Mesenchymal stem cell (in vitro differentiated cells and primary cell): ENCODE measurements at regions not wholly inside any gene's neighbourhood (a gene's known extent, or its start where the extent isn't known, plus 50 kb on each side); places are given as distances from the start of the nearest gene placed in this dataset.

Experiments used
- DNase-seq: peaks from one replicate; pipeline ENCODE4 v3.0.0-alpha.2; 2013
- H2AFZ ChIP-seq: one replicate; pipeline ENCODE4 v1.6.1; 2013; ENCODE audit warnings: low read depth, mild to moderate bottlenecking, control low read depth, inconsistent platforms, low read length, moderate library complexity
- H2AK5ac ChIP-seq: 2 replicates; pipeline ENCODE4 v1.6.1; 2013; ENCODE audit warnings: low read length, moderate library complexity, mild to moderate bottlenecking, inconsistent platforms; ENCODE audit not compliant: severe bottlenecking
- H2BK120ac ChIP-seq: one replicate; pipeline ENCODE4 v1.6.1; 2013; ENCODE audit warnings: low read depth, mild to moderate bottlenecking, inconsistent platforms, low read length, moderate library complexity
- H2BK12ac ChIP-seq, 2 experiments: one replicate each; pipeline ENCODE4 v1.6.1; 2013; ENCODE audit warnings: inconsistent platforms in 2 of 2, low read length in 2 of 2, mild to moderate bottlenecking in 2 of 2, moderate library complexity in 2 of 2, control low read depth in 1 of 2
- H2BK15ac ChIP-seq: one replicate; pipeline ENCODE4 v1.6.1; 2013; ENCODE audit warnings: mild to moderate bottlenecking, low read depth, inconsistent platforms; ENCODE audit not compliant: poor library complexity, severe bottlenecking
- H2BK5ac ChIP-seq: 2 replicates; pipeline ENCODE4 v1.6.1; 2013; ENCODE audit warnings: low read depth, mild to moderate bottlenecking, low read length, control low read depth, inconsistent platforms; ENCODE audit not compliant: poor library complexity, severe bottlenecking
- H3K14ac ChIP-seq, 2 experiments: one replicate each; pipeline ENCODE4 v1.6.1; 2013; ENCODE audit warnings: inconsistent platforms in 2 of 2, low read length in 2 of 2, control low read depth in 1 of 2, mild to moderate bottlenecking in 1 of 2, moderate library complexity in 1 of 2
- H3K18ac ChIP-seq, 2 experiments: one replicate each; pipeline ENCODE4 v1.6.1; 2013; ENCODE audit warnings: inconsistent platforms in 2 of 2, low read length in 2 of 2, control low read depth in 1 of 2, low read depth in 1 of 2, mild to moderate bottlenecking in 1 of 2
- H3K23ac ChIP-seq, 2 experiments: one replicate each; pipeline ENCODE4 v1.6.1; 2013; ENCODE audit warnings: inconsistent platforms in 2 of 2, low read length in 2 of 2, mild to moderate bottlenecking in 2 of 2, moderate library complexity in 2 of 2, control low read depth in 1 of 2
- H3K27ac ChIP-seq: 2 replicates; pipeline ENCODE4 v1.5.1; 2013; ENCODE audit warnings: mild to moderate bottlenecking, moderate library complexity, low read length, control low read depth, inconsistent platforms; ENCODE audit not compliant: poor library complexity, severe bottlenecking
- H3K27me3 ChIP-seq, 2 experiments: 2 replicates each; pipeline versions ENCODE4 v1.6.1 to v1.7.0; 2013; ENCODE audit warnings: low read length in 2 of 2, mild to moderate bottlenecking in 2 of 2, moderate library complexity in 2 of 2, control low read depth in 1 of 2, inconsistent platforms in 1 of 2; ENCODE audit not compliant: control insufficient read depth in 1 of 2, insufficient read depth in 1 of 2
- H3K36me3 ChIP-seq, 2 experiments: 2 replicates each; pipeline versions ENCODE4 v1.6.1 to v1.7.0; 2013; ENCODE audit warnings: low read length in 2 of 2, control low read depth in 1 of 2, inconsistent platforms in 1 of 2, low read depth in 1 of 2, mild to moderate bottlenecking in 1 of 2; ENCODE audit not compliant: insufficient read depth in 2 of 2, control insufficient read depth in 1 of 2
- H3K4ac ChIP-seq, 2 experiments: one replicate each; pipeline ENCODE4 v1.6.1; 2013; ENCODE audit warnings: inconsistent platforms in 2 of 2, low read length in 2 of 2, mild to moderate bottlenecking in 2 of 2, moderate library complexity in 2 of 2, control low read depth in 1 of 2, low read depth in 1 of 2
- H3K4me1 ChIP-seq: 2 replicates; pipeline ENCODE4 v1.6.1; 2013; ENCODE audit warnings: low read depth, low read length, control low read depth; ENCODE audit not compliant: control insufficient read depth, insufficient read depth
- H3K4me2 ChIP-seq: 2 replicates; pipeline ENCODE4 v1.6.1; 2013; ENCODE audit warnings: low read length, mild to moderate bottlenecking, inconsistent platforms; ENCODE audit not compliant: poor library complexity, severe bottlenecking
- H3K4me3 ChIP-seq, 2 experiments: 2 replicates each; pipeline versions ENCODE4 v1.5.1 to v1.7.0; 2013; ENCODE audit warnings: low read length in 2 of 2, mild to moderate bottlenecking in 2 of 2, control low read depth in 1 of 2, low read depth in 1 of 2; ENCODE audit not compliant: insufficient read depth in 1 of 2
- H3K79me1 ChIP-seq: replicated peaks from 2 replicates; pipeline ENCODE4 v1.6.1; 2013; ENCODE audit warnings: mild to moderate bottlenecking, control low read depth, low read length, inconsistent platforms; ENCODE audit not compliant: poor library complexity, severe bottlenecking
- H3K9ac ChIP-seq: 2 replicates; pipeline ENCODE4 v1.7.0; 2013; ENCODE audit warnings: mild to moderate bottlenecking, low read length, moderate library complexity
- H3K9me3 ChIP-seq: 2 replicates; pipeline ENCODE4 v1.7.0; 2013; ENCODE audit warnings: mild to moderate bottlenecking, low read length; ENCODE audit not compliant: control insufficient read depth
- H4K8ac ChIP-seq: one replicate; pipeline ENCODE4 v1.6.1; 2013; ENCODE audit warnings: inconsistent platforms, mild to moderate bottlenecking, low read length, moderate library complexity
- H4K91ac ChIP-seq: one replicate; pipeline ENCODE4 v1.6.1; 2013; ENCODE audit warnings: mild to moderate bottlenecking, low read length, inconsistent platforms
- WGBS: methylation state at CpG from one replicate; pipeline ENCODE4 v1.1.7; 2013; ENCODE audit warnings: mixed read lengths; 5-methylcytosine and 5-hydroxymethylcytosine counted together

DNA sequence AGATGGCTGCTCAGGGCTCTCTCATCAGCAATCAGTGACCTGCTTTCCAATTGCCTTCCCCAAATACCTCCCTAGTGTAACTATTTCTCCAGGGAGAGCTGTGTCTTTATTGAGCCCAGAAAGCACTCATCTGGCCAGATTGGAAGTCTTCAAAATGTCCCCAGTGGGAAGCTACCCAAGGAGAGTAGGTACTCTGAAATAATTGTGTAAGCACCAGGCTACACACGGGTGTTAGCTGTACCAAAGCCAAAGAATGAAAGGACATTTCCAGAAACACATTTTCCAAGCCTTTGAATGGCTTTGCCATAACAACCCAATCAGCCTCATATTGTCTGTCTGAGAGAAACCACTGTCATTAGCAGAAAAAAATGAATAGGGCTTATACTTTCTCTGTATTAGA is 318.8 kb downstream of the FAM170A start:
- Histone ChIP-seq H3K14ac (no peak overlapping the region), H3K18ac (no peak overlapping the region), H3K4ac (no peak overlapping the region), H2BK120ac (no peak overlapping the region), H3K4me3 (no peak overlapping the region), H2BK5ac (no peak overlapping the region), H4K91ac (no peak overlapping the region), H3K79me1 (no peaks in the 10 kb centered on the region), H3K23ac (no peak overlapping the region), H3K27me3 (no peaks in the 10 kb centered on the region), H3K4me1 (no peaks in the 10 kb centered on the region), H2BK12ac (no peak overlapping the region), H3K27ac (no peak overlapping the region), H3K9me3 (peaks cover 3% of the 10 kb centered on the region), H2AFZ (no peak overlapping the region), H4K8ac (no peak overlapping the region), H2AK5ac (no peak overlapping the region), H3K36me3 (no peaks in the 10 kb centered on the region), H3K9ac (no peak overlapping the region), H3K4me2 (no peak overlapping the region), H2BK15ac (no peak overlapping the region)
- WGBS: no CpG with 5 or more reads among the region's 1 CpG
- no peak for DNase-seq

DNA sequence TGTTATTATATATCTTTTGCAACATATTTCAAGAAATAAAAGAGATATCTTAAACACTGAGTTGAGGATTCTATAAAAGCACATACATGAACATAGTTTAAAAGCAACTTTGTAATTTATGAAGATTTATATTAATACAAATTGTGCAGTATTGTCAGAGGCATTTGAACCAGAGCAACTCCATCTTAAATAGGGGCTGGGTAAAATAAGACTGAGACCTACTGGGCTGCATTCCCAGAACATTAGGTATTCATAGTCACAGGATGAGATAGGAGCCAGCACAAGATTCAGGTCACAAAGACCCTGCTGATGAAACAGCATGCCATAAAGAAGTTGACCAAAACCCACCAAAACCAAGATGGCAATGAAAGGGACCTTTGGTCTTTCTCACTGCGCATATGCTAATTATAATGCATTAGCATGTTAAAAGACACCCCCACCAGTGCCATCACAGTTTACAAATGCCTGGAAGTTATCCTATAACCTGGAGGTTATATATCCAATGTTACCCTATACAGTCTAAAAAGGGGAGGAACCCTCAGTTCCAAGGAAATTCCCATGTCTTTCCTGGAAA is 320.2 kb downstream of the FAM170A start:
- H3K14ac ChIP-seq: no peak overlapping the region
- H3K4me2 ChIP-seq: no peak overlapping the region
- no peak overlapping the region for H3K4me3 ChIP-seq
- H2BK15ac ChIP-seq: no peak overlapping the region
- H2BK12ac ChIP-seq: no peak overlapping the region
- no peaks in the 10 kb centered on the region for H3K27me3 ChIP-seq
- H3K4me1 ChIP-seq: no peaks in the 10 kb centered on the region
- 75% methylated on average over 1 of the region's 1 CpG for WGBS
- H3K4ac ChIP-seq: no peak overlapping the region
- H3K27ac ChIP-seq: no peak overlapping the region
- H3K18ac ChIP-seq: no peak overlapping the region
- H2AFZ ChIP-seq: no peak overlapping the region
- H3K9me3 ChIP-seq: peaks cover 3% of the 10 kb centered on the region
- no peak overlapping the region for H2BK120ac ChIP-seq
- no peaks in the 10 kb centered on the region for H3K36me3 ChIP-seq
- H3K79me1 ChIP-seq: no peaks in the 10 kb centered on the region
- DNase-seq: no peak
- H2BK5ac ChIP-seq: no peak overlapping the region
- no peak overlapping the region for H3K9ac ChIP-seq
- no peak overlapping the region for H4K91ac ChIP-seq
- no peak overlapping the region for H2AK5ac ChIP-seq
- no peak overlapping the region for H4K8ac ChIP-seq
- no peak overlapping the region for H3K23ac ChIP-seq

DNA sequence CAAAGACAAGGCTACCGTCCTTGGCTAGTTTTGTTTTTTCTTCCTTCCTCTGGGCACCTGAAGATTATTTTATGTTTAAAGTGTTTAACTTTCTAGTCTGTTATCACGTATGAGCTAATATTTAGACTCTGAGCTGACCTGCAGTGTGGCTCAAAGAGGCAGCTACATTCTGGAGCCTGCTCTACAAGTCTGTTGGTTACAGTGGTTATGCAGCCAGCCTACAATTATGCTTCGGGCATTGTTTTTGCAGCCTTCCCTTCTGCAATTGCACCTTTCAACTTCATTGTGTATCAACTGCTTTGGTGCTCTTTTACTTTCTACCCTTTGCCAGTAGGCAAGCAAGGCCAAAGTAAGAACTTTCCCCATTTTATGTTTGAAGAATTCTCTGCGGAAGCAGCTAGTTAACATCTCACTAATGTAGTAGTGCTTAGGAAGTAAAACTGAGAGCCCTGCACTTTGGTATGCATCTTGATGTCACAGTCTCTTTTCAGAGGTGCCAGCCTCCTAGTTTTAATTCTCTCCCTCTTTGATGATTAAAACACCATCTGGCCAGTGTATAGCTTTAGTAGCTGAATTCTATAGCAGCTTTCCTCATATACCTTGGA is 322.1 kb downstream of the FAM170A start:
- H3K14ac ChIP-seq: no peak overlapping the region

DNA sequence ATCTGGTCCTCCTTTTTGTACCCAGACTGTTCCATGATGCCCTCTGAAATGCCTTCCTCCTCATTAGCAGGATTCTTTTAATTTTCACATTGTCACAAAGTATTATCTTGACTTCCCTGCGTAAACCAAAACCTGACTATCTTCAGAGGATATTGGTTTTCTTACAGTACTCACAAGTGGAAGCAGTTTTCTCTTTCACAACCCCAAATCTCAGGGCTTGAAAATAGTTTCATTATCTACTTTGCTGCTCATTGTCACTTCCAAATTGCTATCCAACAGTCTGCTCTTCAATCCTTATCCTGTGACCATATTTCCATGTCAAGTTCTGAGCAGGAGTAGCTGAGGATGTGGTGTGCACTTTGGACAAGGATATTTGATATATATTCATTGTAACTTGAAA is 324.1 kb downstream of the FAM170A start:
- Histone ChIP-seq H3K79me1 (no peaks in the 10 kb centered on the region), H3K9me3 (peaks cover 9% of the 10 kb centered on the region), H3K27me3 (no peaks in the 10 kb centered on the region), H2AK5ac (no peak overlapping the region), H3K4me1 (no peaks in the 10 kb centered on the region), H3K4me3 (no peak overlapping the region), H3K4me2 (no peak overlapping the region), H2BK12ac (no peak overlapping the region), H3K36me3 (no peaks in the 10 kb centered on the region), H4K8ac (no peak overlapping the region), H2BK120ac (no peak overlapping the region), H2AFZ (no peak overlapping the region), H3K27ac (no peak overlapping the region), H4K91ac (no peak overlapping the region), H3K18ac (no peak overlapping the region), H3K14ac (no peak overlapping the region), H2BK5ac (no peak overlapping the region), H3K9ac (no peak overlapping the region), H3K23ac (no peak overlapping the region), H2BK15ac (no peak overlapping the region), H3K4ac (no peak overlapping the region)
- DNase-seq: no peak
- WGBS: no CpG with 5 or more reads among the region's 1 CpG

More for the DNA sequence above, 322.1 kb downstream of the FAM170A start:
- H3K4me3 ChIP-seq: no peak overlapping the region
- no peak overlapping the region for H3K4ac ChIP-seq
- no peaks in the 10 kb centered on the region for H3K36me3 ChIP-seq
- no peak overlapping the region for H2BK15ac ChIP-seq
- H3K9ac ChIP-seq: no peak overlapping the region
- H3K27me3 ChIP-seq: no peaks in the 10 kb centered on the region
- no peak overlapping the region for H2AFZ ChIP-seq
- H3K4me2 ChIP-seq: no peak overlapping the region
- no peak overlapping the region for H2BK5ac ChIP-seq
- H3K23ac ChIP-seq: no peak overlapping the region
- no peak overlapping the region for H3K27ac ChIP-seq
- no peak overlapping the region for H4K91ac ChIP-seq
- H2BK12ac ChIP-seq: no peak overlapping the region
- H3K18ac ChIP-seq: no peak overlapping the region
- no peak overlapping the region for H2AK5ac ChIP-seq
- no peak overlapping the region for H2BK120ac ChIP-seq
- H3K79me1 ChIP-seq: no peaks in the 10 kb centered on the region
- WGBS: 87% methylated on average over 4 of the region's 4 CpGs
- peaks cover 12% of the 10 kb centered on the region for H3K9me3 ChIP-seq
- no peak for DNase-seq
- H4K8ac ChIP-seq: no peak overlapping the region
- no peaks in the 10 kb centered on the region for H3K4me1 ChIP-seq
